NCI-H2227 treated with DMSO at 0.1 percent for 48 hours (cell line): ENCODE measurements at regions not wholly inside any gene's neighbourhood (a gene's known extent, or its start where the extent isn't known, plus 50 kb on each side); places are given as distances from the start of the nearest gene placed in this dataset.

Experiments
- DNase-seq: peaks from one replicate; lab custom pipeline; 2025; lab: John Stamatoyannopoulos, UW

DNA sequence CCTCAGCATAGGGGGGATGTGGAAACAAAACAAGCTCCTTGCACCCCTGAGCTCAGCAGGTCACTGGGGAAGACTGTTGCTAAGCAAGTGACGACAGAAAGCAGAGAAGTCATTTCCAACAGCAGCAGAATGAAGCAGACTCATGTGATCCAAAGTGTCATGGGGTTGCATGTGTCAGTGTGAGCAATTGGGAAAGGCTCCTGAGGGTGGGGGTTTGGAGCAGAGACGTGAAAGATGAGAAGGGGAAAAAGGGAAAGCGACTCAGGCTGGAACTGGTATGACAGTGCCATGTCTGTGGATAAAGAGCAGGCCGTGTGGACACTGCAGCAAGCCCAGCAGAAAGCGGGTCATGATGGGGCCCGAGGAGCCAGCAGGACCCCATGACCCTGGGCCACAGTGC, 363.9 kb downstream of the PREX1 start:
- no peak for DNase-seq

DNA sequence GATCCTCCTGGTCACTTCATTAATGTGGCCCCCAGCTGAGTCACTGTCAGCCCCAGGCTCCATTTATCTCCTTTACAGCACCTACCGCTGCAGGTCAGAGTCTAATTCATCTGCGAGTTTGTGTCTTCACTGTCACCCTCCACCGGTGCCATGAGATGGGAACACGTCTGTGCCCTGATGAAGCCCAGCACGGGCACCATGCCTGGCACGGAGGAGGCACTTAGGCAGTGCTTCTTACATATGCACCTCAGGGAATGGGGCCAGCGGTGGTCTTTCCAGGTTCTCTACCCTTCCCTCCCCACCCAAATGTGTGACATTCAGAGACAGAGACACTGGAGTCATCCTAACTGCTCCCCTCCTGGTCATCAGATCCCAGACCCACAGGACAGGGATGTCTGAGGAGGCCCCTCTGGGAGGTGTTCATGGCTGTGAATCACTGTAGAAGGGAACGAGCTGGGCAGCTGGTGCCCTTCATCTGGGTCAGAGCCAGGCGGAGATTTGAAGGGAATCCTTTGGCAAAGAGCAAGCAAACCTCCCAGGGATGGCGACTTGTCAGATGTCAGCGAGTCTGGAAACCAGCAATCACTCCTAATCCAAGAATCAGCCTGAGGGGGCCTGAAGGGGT, 364.6 kb downstream of the PREX1 start:
- no peak for DNase-seq

DNA sequence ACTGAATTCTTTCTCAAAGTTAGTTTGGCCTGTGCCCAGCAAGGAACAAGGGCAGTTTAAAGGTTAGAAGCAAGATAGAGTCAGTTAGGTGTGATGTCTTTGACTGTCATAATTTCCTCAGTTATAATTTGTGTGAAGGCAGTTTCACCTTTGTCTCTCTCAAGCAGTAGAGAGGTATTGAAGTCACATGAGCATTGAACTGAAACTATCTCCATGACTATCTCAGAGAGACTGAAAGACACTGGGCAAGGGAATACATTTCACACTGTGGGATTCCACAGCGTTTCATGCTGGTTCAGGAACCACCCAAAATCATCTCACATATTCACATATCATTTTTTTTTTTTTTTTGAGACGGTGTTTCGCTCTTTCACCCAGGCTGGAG, 366.1 kb downstream of the PREX1 start:
- DNase-seq, result no peak

GRCh38 chr20:48461091-48461734, 366.6 kb downstream of the PREX1 start:
- DNase-seq, result no peak

DNA sequence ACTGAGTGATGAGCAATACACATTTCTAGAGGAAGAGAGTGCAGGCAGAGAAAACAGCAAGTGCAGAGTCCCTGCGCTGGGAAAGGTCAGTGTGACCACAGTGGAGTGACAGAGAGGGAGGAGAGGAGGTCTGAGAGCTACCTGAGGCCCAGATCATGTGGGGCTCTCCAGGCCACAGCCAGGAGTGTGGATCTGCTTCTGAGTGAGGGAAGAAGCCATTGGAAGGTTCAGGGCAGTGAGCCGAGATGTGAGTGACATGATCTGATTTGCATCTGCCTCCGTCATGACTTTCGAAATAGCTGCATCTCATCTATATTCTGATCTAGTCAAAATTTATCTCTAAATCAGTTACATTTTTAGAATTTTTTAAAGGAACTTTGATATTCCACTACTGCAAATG, 367.1 kb downstream of the PREX1 start:
- DNase-seq, result no peak

- DNase-seq, result no peak
Measured at GRCh38 chr20:48459722-48460395, 367.9 kb downstream of the PREX1 start.

- no peak for DNase-seq
Measured at GRCh38 chr20:48458601-48459385, 369.0 kb downstream of the PREX1 start.

DNA sequence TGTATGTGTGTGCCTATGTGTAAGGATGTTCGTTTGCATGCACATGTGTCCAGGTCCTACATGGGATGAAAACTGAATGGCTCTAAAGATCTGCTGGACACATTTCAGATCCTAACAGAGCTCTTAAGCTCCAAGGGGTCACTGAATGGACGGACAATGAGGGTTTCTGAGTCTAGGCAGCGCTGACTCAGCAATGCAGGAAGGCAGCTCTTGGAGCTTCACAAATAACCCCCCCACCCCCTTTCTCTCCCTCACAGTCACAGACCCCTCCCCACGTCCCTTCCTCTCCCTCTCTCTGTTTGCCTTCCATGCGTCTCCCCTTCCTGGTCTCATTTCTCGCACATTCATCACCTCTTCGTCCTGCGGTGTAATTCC, 369.8 kb downstream of the PREX1 start:
- no peak for DNase-seq

GRCh38 chr20:48457193-48458002, 370.4 kb downstream of the PREX1 start:
- no peak for DNase-seq

DNA sequence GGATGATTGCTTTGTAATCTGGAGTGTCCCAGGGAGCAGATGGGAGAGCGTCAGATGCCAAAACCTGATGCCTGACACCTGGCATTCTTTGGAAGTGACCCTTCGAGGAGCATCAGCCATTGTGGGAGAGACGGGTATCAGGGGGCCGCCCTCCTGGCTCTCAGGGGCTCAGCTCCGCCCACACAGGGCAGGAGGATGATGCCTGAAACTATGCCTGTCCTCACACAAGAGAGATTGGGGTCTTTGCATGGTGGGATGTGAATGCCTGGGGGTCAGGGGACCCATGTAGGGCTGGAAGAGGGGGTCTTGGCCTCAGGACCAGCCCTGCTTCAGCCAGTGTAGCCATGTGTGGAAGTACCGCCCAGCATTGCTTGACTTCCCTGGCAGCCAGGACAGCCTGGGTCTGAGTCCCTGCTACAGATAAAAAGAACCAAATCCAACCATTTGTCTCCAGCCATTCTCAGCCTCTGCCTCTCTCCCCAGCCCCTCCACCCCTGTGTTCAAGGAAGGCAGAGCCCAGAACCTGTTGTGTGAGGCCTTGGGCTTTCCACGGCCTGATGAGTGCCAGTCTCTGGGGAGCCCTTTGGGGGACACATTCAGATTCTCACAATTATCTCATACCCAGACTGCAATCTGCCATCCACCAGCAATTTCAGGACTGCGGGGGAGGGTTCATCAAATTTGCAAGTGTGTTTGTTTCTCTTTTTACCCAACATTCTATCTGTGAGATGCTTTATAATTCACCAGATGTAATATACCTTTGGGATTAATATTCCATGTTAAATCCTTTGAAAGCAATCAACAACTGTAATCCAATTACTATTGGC, 371.2 kb downstream of the PREX1 start:
- DNase-seq, result peak; percentile 29

- peak; percentile 29 for DNase-seq
Measured at GRCh38 chr20:48455651-48456365, 372.0 kb downstream of the PREX1 start.

- DNase-seq, result no peak
Measured at GRCh38 chr20:48454671-48455490, 372.9 kb downstream of the PREX1 start.

DNA sequence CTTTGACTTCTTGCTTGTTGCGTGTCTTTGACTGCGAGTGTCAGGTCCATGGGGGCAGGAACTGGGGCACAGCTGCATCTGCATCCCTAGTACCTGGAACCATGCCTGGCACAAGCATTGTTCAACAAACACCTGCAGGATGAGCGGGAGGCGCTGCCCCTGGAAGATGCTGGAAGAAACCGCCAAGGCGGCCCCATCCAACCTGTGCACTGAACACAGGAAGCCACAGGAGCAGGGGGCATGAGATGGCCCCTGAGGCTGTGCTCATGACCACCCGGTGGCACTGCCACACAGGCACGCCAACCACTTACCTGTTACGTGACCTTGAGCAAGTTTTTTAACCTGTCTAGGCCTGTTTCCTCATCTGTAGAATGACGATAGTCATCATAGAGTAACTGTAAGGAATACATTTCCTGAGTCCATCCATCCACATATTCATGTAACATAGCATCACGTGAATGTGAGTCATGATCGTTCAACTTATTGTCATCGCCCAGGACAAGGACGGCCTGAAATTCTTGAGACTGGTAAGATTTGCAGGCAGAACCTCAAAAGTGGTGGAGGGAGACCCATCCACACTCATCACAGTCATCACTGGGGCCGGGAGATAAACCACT, 374.2 kb downstream of the PREX1 start:
- DNase-seq, result no peak

DNA sequence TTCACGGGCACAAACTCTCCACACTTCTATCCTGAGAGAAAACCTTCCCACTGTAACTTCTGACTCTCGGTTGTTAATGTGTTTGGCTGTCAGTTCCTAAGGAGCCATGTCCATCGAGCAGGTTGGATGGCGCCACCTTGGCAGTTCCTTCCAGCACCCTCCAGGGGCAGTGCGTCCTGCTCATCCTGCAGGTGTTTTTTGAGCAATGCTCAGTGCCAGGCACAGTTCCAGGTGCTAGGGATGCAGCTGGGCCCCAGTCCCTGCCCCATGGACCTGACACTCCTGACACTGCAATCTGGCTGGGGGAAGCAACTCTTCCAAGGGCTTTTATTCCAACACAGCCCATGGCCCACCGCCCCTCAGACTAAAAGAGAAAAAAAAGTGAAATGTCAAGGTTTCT, 376.4 kb downstream of the PREX1 start:
- no peak for DNase-seq

DNA sequence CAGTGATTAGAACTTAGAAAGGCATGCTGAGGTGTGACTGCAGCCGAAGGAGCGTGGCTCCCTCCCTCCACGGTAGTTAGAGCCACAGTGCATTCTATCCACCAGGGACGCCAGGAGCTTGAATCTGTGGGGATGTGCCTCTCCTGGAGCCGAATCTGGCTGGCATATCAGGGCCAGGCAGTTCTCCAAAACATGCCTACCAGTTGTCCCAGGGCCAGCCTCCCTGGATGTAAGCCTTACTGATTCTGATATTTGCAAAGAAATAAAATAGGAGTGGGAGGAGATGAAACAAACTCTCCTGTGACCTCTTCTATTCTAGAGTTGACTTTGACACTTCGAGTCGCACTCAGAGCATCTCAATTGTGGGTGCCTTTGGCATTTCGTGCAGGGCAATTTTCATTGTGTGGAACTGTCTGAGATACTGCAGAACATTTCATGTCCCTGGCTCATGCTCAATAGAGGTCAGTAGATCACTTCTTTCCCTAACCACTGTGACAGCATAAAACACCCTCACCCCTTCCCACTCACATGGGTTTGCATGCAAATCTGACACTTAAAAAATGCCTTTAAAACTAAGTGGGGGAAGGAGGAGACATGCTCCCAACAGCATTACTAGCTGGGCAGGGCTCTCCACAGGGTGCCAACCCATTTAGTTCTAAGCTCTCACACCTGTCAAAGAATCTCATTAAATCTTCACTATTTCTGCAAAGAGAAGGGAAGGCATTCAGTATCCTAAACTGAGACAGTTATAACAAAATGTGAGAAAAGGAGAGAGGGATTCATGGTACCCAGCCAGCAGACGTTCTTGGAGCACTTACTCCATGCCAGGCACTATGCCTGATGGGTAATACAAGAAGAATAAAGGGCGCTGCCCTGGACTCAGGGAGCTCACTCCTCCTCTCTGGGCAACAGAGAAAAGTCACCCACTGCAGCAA, 378.9 kb downstream of the PREX1 start:
- no peak for DNase-seq

GRCh38 chr20:48447456-48447855, 380.3 kb downstream of the PREX1 start:
- no peak for DNase-seq

GRCh38 chr20:48445827-48446226, 382.0 kb downstream of the PREX1 start:
- DNase-seq, result no peak

GRCh38 chr20:48444249-48444648, 383.6 kb downstream of the PREX1 start:
- DNase-seq, result no peak
